Prostate gland (tissue), 2 donors: ENCODE measurements at regions not wholly inside any gene's neighbourhood (a gene's known extent, or its start where the extent isn't known, plus 50 kb on each side); places are given as distances from the start of the nearest gene placed in this dataset.

Source experiments
- CTCF ChIP-seq, 4 experiments: fragments of 200-600 bp in 2 of 4; fragments of 450-650 bp in 2 of 4; sonication (generic) in 2 of 4; IDR thresholded peaks; 1 replicate in 3 of 4; 2 replicates in 1 of 4; pipeline ENCODE4 v1.5.1; 2016 to 2019; ENCODE audit warnings: antibody characterized with exemption in 4 of 4, mild to moderate bottlenecking in 2 of 4, moderate library complexity in 2 of 4
- POLR2A ChIP-seq: fragments of 450-650 bp; IDR thresholded peaks from one replicate; pipeline ENCODE4 v1.6.1; 2016; ENCODE audit warnings: antibody characterized with exemption, mild to moderate bottlenecking
- POLR2AphosphoS5 ChIP-seq: sonication (generic); formaldehyde crosslinking; IDR thresholded peaks from one replicate; pipeline ENCODE4 v1.6.1; 2017; ENCODE audit warnings: antibody characterized with exemption

DNA sequence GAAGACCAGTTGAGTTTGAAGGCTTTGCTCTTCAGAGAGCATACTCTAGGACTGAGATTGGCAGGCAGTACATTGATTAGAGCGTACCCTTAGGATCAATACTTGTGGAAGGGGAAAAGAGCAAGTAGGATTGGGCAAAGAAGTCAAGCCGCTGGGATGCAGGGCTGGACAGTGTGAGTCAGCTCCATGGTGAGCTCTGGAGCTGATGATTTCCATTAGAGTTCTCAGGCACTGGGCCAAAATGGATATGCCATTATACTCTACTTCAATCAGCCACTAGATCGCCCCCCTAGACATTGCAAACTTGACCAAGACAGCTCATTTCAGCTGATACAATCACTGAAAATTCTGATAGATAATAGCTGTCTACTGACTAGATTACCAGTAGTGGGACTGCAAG is 432.7 kb upstream of the ALCAM start:
- TF ChIP-seq POLR2A (no peak), CTCF (IDR thresholded peaks at IDR 0.05) (no peak), POLR2AphosphoS5 (no peak)
